IPS-15b (cell line): ENCODE measurements at regions not wholly inside any gene's neighbourhood (a gene's known extent, or its start where the extent isn't known, plus 50 kb on each side); places are given as distances from the start of the nearest gene placed in this dataset.

Experiments used
- H3K27me3 ChIP-seq: one replicate; pipeline ENCODE4 v1.6.1; 2013; ENCODE audit warnings: low read length; ENCODE audit not compliant: control insufficient read depth, insufficient read depth
- H3K36me3 ChIP-seq: one replicate; pipeline ENCODE4 v1.6.1; 2013; ENCODE audit warnings: low read length; ENCODE audit not compliant: control insufficient read depth, insufficient read depth
- H3K4me1 ChIP-seq: one replicate; pipeline ENCODE4 v1.6.1; 2013; ENCODE audit warnings: mild to moderate bottlenecking, low read length; ENCODE audit not compliant: control insufficient read depth, insufficient read depth
- H3K4me3 ChIP-seq: one replicate; pipeline ENCODE4 v1.5.1; 2013; ENCODE audit warnings: low read depth, low read length
- H3K9ac ChIP-seq: one replicate; pipeline ENCODE4 v1.6.1; 2013; ENCODE audit warnings: low read depth, mild to moderate bottlenecking, low read length
- H3K9me3 ChIP-seq: one replicate; pipeline ENCODE4 v1.6.1; 2013; ENCODE audit warnings: mild to moderate bottlenecking, low read length; ENCODE audit not compliant: control insufficient read depth, insufficient read depth

DNA sequence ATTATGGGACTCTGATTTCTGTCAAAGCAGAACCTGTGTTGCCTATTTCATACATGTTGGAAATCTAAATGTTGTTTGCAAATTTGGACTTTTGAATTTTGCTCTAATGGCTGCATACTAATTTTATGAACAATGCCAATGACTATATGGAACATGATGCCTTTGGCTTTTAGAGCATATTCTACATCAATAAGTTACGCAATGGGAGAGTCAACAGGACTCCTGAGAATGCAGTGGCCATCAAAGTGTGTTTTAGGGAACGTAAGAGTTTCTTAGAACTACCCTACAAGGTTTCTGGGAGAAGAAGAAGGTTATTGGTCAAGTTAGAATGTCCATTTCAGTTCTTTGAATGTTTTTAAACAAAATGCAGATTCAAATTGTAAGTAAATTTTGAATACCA lies 76.1 kb downstream of the SLIT2 start:
- H3K4me3 ChIP-seq, result no peak overlapping the region
- no peaks in the 10 kb centered on the region for H3K27me3 ChIP-seq
- no peaks in the 10 kb centered on the region for H3K9me3 ChIP-seq
- H3K4me1 ChIP-seq, result no peaks in the 10 kb centered on the region
- no peak overlapping the region for H3K9ac ChIP-seq
- H3K36me3 ChIP-seq, result no peaks in the 10 kb centered on the region

DNA sequence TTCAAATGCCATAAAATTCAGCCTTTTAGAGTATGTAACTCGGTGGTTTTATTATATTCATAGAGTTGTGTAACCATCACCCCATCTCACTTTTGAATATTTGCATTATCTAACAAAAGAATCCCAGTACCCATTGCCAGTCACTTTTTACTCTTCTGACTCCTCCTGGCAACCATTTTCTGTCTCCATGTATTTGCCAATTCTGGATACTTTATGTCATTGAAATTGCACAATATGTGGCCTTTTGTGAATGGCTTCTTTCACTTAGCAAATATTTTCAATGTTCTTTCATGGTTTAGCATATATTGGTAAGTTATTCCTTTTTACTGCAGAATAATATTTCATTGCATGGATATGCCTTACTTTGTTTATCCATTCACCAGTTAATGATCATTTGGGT lies 79.9 kb downstream of the SLIT2 start:
- Histone ChIP-seq H3K27me3 (no peaks in the 10 kb centered on the region), H3K4me1 (no peaks in the 10 kb centered on the region), H3K4me3 (no peak overlapping the region), H3K9ac (no peak overlapping the region), H3K9me3 (no peaks in the 10 kb centered on the region), H3K36me3 (no peaks in the 10 kb centered on the region)

DNA sequence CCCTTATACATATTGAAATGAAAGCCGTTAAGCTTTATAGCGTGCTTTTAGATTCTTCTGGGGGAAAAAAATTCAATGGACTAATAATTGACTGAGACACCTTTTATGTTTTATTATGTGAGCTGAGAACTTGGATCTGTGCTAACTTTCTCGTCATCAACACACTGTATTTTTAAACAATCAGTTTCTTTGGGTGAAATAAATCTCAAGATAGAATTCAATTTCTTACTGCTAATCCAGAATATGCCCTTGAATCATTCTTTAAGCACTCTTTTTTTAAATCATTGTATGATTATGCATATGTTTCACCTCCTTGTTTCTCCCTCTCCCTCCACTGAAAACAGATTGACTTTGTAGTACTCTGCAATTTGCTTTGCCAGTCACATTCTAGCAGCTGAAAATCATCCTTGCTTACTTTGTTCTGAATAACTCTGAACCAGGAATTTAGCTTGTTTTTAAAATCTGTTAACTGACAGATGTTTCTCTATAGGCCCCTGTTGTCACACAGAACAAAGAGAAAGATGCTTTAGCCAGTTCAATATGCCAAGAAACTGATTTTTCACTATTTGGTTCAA lies 81.5 kb downstream of the SLIT2 start:
- no peaks in the 10 kb centered on the region for H3K27me3 ChIP-seq
- no peaks in the 10 kb centered on the region for H3K36me3 ChIP-seq
- no peak overlapping the region for H3K4me3 ChIP-seq
- H3K9me3 ChIP-seq, result no peaks in the 10 kb centered on the region
- H3K4me1 ChIP-seq, result no peaks in the 10 kb centered on the region
- no peak overlapping the region for H3K9ac ChIP-seq

DNA sequence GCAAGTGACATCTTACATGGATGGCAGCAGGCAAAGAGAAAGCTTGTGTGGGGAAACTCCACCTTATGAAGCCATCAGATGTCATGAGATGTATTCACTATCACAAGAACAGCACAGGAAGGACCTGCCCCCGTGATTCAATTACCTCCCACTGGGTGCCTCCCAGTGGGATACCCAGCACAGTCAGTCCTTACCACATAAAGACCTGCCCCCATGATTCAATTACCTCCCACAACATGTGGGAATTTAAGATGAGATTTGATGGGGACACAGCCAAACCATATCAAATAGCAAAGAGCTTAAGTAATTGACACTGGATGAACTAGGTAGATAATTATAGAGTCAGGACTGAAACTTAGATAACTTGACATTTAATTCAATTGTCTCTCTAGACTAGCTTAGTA lies 85.6 kb downstream of the SLIT2 start:
- H3K4me1 ChIP-seq, result no peaks in the 10 kb centered on the region
- H3K4me3 ChIP-seq, result no peak overlapping the region

DNA sequence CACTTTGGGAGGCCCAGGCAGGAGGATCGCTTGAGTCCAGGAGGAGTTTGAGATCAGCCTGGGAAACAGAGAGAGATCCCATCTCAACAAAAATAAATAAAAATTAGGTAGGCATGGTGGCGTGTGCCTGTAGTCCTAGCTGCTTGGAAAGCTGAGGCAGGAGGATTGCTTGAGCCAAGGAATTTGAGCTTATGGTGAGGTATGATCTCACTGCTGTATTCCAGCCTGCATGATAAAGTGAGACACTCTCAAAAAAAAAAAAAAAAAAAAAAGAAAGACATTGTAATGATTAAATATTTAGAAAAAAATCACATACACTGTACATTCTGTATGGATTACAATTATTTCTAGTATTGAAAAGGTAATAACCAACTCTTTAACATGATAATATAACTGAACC lies 87.1 kb downstream of the SLIT2 start:
- no peak overlapping the region for H3K4me3 ChIP-seq
- H3K9ac ChIP-seq, result no peak overlapping the region
- H3K36me3 ChIP-seq, result no peaks in the 10 kb centered on the region
- no peaks in the 10 kb centered on the region for H3K9me3 ChIP-seq
- no peaks in the 10 kb centered on the region for H3K4me1 ChIP-seq
- H3K27me3 ChIP-seq, result no peaks in the 10 kb centered on the region

More for the DNA sequence above, 85.6 kb downstream of the SLIT2 start:
- Histone ChIP-seq H3K36me3 (no peaks in the 10 kb centered on the region), H3K9me3 (no peaks in the 10 kb centered on the region), H3K27me3 (no peaks in the 10 kb centered on the region), H3K9ac (no peak overlapping the region)

DNA sequence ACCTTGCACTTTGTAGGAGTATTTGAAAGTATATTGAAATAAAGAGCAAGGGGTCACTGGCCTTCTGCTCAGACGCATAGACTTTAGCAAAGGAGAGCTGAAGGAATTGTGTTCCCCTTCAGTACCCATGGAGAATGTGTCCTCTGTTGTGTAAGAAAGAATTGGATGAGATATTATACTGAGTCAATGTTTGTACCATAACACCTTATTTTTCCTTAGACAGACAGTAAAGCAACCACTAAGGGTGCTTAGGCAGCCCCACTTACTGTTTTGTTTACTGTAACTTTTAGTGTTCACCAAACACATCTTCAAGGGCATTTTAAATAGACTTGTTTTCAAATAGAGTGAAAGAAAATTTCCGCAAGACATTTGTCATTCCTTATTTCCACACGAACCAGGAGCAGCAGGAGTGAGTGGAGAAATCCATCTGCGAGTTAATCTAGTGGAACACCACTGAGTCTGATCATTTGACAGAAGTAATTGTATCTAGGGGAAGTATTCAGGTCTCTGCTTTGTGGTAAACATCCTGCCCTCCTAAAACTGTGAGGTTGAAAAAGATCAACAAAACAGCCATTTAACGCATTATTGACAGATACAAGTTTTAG lies 89.5 kb downstream of the SLIT2 start:
- Histone ChIP-seq H3K36me3 (no peaks in the 10 kb centered on the region), H3K4me1 (no peaks in the 10 kb centered on the region), H3K4me3 (no peak overlapping the region), H3K27me3 (no peaks in the 10 kb centered on the region), H3K9me3 (no peaks in the 10 kb centered on the region), H3K9ac (no peak overlapping the region)

DNA sequence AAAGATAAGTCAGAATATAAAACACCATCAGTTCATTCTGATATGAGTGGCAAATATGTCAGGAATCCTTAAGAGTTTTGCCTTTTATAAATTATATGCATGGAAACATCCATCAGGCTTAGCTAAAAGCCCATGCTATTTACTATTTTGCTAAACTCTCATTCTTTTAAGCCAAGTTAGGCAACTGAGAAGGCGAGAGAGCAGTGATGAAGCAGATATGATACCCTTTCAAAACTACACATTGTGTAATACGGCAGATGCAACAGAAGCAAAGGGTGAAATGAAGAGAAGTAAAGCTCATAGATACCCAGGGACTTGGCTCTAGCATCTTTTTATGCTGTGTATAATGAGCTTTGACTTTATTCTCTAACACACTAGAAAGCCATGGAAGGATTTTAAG lies 95.8 kb downstream of the SLIT2 start:
- Histone ChIP-seq H3K4me1 (no peaks in the 10 kb centered on the region), H3K27me3 (no peaks in the 10 kb centered on the region), H3K9me3 (no peaks in the 10 kb centered on the region), H3K36me3 (no peaks in the 10 kb centered on the region), H3K9ac (no peak overlapping the region), H3K4me3 (no peak overlapping the region)

DNA sequence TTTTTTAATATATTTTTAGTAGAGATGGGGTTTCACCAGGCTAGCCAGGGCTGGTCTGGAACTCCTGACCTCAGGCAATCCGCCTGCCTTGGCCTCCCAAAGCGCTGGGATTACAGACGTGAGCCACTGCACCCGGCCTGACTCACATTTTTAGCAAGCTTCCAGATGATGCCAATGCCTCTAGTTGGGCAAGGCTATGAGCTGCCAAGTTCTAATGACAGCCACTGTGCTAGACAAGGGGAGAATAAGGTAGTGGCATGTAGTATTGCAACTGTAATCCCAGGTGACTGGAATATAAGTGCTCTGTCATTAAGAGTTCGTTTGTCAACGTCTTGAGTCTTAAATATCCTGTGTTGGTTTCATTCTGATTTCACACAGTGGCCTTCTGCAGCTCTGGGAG lies 96.7 kb downstream of the SLIT2 start:
- H3K9me3 ChIP-seq, result no peaks in the 10 kb centered on the region
- no peaks in the 10 kb centered on the region for H3K27me3 ChIP-seq
- no peaks in the 10 kb centered on the region for H3K36me3 ChIP-seq
- H3K9ac ChIP-seq, result no peak overlapping the region
- no peak overlapping the region for H3K4me3 ChIP-seq
- no peaks in the 10 kb centered on the region for H3K4me1 ChIP-seq

DNA sequence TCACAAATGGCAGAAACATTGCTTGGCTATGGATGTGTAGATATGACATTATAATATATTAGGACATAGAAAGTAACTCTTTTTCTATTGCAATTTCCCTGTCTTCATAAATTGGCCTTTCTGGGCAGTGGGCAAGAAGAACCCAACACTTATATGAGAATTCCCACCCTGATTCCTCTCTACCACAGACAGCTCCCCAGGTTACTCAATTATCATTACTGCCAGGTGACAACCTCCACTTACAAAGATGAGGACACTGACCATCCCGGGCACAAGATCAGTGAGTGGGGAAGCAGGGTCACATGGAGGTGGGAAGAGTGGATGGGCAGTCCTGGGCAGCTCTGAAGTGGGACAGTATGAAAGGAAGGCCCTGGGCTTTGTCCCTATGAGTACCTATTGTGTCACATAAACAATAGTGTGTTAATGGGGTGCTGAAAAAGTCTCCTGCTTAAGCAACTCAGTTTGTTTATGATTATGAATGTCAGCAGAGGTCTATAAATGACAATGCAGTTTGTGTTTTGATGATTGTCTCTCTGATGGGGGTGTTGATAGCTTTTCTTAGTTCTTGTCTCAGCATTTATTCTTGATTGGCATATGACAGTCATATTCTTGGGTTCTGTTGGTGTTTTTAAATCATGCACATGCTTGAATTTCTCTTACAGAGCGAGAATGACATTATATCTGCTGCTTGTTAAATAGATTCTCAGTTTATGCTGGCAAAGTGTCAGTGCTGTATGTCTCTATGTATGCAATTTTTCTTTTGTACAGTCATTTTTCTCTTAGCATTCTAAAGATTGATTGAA lies 99.9 kb downstream of the SLIT2 start:
- no peak overlapping the region for H3K4me3 ChIP-seq
- no peak overlapping the region for H3K9ac ChIP-seq

DNA sequence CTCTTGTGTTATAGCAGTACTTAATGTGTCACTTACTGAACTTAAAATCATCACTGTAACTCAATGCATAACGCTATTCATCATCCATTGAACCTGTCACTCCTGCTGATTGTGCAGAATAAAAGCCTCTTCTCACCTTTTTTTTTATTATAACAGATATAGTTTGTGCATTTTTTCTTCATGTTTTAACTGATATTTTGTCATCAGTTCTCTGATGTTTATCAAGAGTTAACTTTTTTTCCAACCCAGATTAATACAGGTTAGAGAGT lies 100.4 kb downstream of the SLIT2 start:
- Histone ChIP-seq H3K4me1 (peaks cover 9% of the 10 kb centered on the region), H3K36me3 (no peaks in the 10 kb centered on the region)

More for the DNA sequence above, 99.9 kb downstream of the SLIT2 start:
- H3K27me3 ChIP-seq, result no peaks in the 10 kb centered on the region
- no peaks in the 10 kb centered on the region for H3K36me3 ChIP-seq
- H3K9me3 ChIP-seq, result no peaks in the 10 kb centered on the region
- H3K4me1 ChIP-seq, result peaks cover 9% of the 10 kb centered on the region

DNA sequence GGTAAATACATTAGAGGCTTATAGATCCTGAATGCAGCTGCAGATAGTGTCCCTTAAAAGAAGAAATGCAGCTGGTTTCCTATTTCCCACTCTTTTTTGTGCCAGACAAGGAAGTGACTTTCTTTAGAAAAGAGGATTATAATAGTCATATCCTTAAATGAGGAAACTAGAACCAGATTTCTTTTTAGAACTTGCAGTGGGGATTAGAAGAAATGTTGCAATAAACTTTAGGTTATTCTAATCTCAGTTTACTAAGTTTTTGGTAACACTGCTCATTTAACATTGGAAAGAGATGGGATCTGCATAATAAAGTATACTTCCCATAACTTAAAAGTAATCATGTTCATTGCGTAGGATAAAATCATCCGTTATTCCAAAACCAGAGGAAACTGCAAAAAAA lies 101.9 kb downstream of the SLIT2 start:
- H3K9ac ChIP-seq, result no peak overlapping the region
- no peaks in the 10 kb centered on the region for H3K9me3 ChIP-seq
- H3K4me3 ChIP-seq, result no peak overlapping the region
- peaks cover 9% of the 10 kb centered on the region for H3K4me1 ChIP-seq
- no peaks in the 10 kb centered on the region for H3K36me3 ChIP-seq
- no peaks in the 10 kb centered on the region for H3K27me3 ChIP-seq

More for the DNA sequence above, 100.4 kb downstream of the SLIT2 start:
- H3K4me3 ChIP-seq, result no peak overlapping the region
- H3K27me3 ChIP-seq, result no peaks in the 10 kb centered on the region
- no peak overlapping the region for H3K9ac ChIP-seq
- H3K9me3 ChIP-seq, result no peaks in the 10 kb centered on the region

DNA sequence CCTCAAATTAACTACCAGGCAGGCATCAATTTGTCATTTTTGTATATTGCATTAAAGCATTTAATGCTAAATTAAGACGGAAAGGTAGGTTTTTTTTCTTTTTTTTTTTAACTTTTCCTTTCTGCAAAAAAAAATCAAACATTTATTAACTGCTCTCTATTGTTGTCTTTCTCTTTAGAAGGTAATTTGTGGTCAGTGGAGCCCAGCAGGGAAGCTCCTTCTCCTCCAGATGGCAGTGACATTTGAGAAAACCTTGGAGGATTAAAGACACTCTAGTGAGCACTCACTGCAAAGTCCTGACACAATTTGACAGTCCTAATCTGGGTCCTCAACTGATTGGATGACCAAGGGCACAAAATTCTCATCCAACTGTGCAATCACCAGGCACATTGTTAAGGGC lies 102.4 kb downstream of the SLIT2 start:
- Histone ChIP-seq H3K4me1 (peaks cover 9% of the 10 kb centered on the region), H3K27me3 (no peaks in the 10 kb centered on the region), H3K36me3 (no peaks in the 10 kb centered on the region), H3K9me3 (no peaks in the 10 kb centered on the region), H3K4me3 (no peak overlapping the region), H3K9ac (no peak overlapping the region)
